GM04504 (cell line): ENCODE measurements at regions not wholly inside any gene's neighbourhood (a gene's known extent, or its start where the extent isn't known, plus 50 kb on each side); places are given as distances from the start of the nearest gene placed in this dataset.

ENCODE experiments used
- DNase-seq: peaks from one replicate; pipeline ENCODE4 v3.0.0-alpha.2; 2012; ENCODE audit warnings: low read depth

- peak; percentile 77 for DNase-seq
These were observed 148.1 kb upstream of the DMRT1 start for GRCh38 chr9:693201-694091.

GRCh38 chr9:694092-694402 is 147.4 kb upstream of the DMRT1 start:
- no peak for DNase-seq

GRCh38 chr9:694403-695154 is 146.9 kb upstream of the DMRT1 start:
- peak; percentile 80 for DNase-seq

- DNase-seq = no peak
These were observed 146.2 kb upstream of the DMRT1 start for GRCh38 chr9:695252-695651.

- no peak for DNase-seq
These were observed 144.9 kb upstream of the DMRT1 start for GRCh38 chr9:696332-697323.

GRCh38 chr9:698276-698675 is 143.2 kb upstream of the DMRT1 start:
- DNase-seq = no peak

GRCh38 chr9:698954-699353 is 142.5 kb upstream of the DMRT1 start:
- DNase-seq = no peak

GRCh38 chr9:699396-699795 is 142.1 kb upstream of the DMRT1 start:
- DNase-seq = no peak

- DNase-seq = no peak
These were observed 140.9 kb upstream of the DMRT1 start for GRCh38 chr9:700365-701282.

- no peak for DNase-seq
These were observed 138.1 kb upstream of the DMRT1 start for GRCh38 chr9:703392-703791.

- no peak for DNase-seq
These were observed 135.4 kb upstream of the DMRT1 start for GRCh38 chr9:706073-706472.

GRCh38 chr9:706606-707459 is 134.7 kb upstream of the DMRT1 start:
- DNase-seq = peak; percentile 40

GRCh38 chr9:708182-708550 is 133.3 kb upstream of the DMRT1 start:
- no peak for DNase-seq

- no peak for DNase-seq
These were observed 132.7 kb upstream of the DMRT1 start for GRCh38 chr9:708551-709432.

- DNase-seq = no peak
These were observed 130.3 kb upstream of the DMRT1 start for GRCh38 chr9:710951-711745.

- no peak for DNase-seq
These were observed 129.5 kb upstream of the DMRT1 start for GRCh38 chr9:711761-712553.

- DNase-seq = no peak
These were observed 128.9 kb upstream of the DMRT1 start for GRCh38 chr9:712643-713042.

GRCh38 chr9:713091-713490 is 128.4 kb upstream of the DMRT1 start:
- DNase-seq = no peak
